ENCODE measurements at regions not wholly inside any gene's neighbourhood (a gene's known extent, or its start where the extent isn't known, plus 50 kb on each side); places are given as distances from the start of the nearest gene placed in this dataset.

- H3K79me2 ChIP-seq (replicated peaks; ENCODE audit: insufficient read depth) = no peaks in the 10 kb centered on the region
- H3K27ac ChIP-seq (ENCODE audit: low read depth) = no peak overlapping the region
- TF ChIP-seq, protein P1, sequence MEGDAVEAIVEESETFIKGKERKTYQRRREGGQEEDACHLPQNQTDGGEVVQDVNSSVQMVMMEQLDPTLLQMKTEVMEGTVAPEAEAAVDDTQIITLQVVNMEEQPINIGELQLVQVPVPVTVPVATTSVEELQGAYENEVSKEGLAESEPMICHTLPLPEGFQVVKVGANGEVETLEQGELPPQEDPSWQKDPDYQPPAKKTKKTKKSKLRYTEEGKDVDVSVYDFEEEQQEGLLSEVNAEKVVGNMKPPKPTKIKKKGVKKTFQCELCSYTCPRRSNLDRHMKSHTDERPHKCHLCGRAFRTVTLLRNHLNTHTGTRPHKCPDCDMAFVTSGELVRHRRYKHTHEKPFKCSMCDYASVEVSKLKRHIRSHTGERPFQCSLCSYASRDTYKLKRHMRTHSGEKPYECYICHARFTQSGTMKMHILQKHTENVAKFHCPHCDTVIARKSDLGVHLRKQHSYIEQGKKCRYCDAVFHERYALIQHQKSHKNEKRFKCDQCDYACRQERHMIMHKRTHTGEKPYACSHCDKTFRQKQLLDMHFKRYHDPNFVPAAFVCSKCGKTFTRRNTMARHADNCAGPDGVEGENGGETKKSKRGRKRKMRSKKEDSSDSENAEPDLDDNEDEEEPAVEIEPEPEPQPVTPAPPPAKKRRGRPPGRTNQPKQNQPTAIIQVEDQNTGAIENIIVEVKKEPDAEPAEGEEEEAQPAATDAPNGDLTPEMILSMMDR (conservative IDR thresholded peaks at IDR 0.05; ENCODE audit: low read depth in 2 of 2) = no peak
- TF ChIP-seq, protein P2, sequence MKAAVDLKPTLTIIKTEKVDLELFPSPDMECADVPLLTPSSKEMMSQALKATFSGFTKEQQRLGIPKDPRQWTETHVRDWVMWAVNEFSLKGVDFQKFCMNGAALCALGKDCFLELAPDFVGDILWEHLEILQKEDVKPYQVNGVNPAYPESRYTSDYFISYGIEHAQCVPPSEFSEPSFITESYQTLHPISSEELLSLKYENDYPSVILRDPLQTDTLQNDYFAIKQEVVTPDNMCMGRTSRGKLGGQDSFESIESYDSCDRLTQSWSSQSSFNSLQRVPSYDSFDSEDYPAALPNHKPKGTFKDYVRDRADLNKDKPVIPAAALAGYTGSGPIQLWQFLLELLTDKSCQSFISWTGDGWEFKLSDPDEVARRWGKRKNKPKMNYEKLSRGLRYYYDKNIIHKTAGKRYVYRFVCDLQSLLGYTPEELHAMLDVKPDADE (IDR thresholded peaks at IDR 0.05) = no peak
- TF ChIP-seq REST (IDR thresholded peaks at IDR 0.05; ENCODE audit: unreplicated experiment) (no peak), NANOG (IDR thresholded peaks at IDR 0.05; ENCODE audit: borderline replicate concordance) (no peak), ZNF331 (CRISPR knock-in tag; IDR thresholded peaks at IDR 0.05; ENCODE audit: low read depth) (no peak), JUNB (IDR thresholded peaks at IDR 0.05; ENCODE audit: unreplicated experiment) (no peak), POLR2AphosphoS5 (IDR thresholded peaks at IDR 0.05; ENCODE audit: low read depth) (no peak), ZNF114 (CRISPR knock-in tag; IDR thresholded peaks at IDR 0.05) (no peak), EZH2phosphoT487 (IDR thresholded peaks at IDR 0.05; ENCODE audit: unreplicated experiment) (no peak), STAT1 (IDR thresholded peaks at IDR 0.05; ENCODE audit: unreplicated experiment) (no peak)
- TF ChIP-seq, protein P3, sequence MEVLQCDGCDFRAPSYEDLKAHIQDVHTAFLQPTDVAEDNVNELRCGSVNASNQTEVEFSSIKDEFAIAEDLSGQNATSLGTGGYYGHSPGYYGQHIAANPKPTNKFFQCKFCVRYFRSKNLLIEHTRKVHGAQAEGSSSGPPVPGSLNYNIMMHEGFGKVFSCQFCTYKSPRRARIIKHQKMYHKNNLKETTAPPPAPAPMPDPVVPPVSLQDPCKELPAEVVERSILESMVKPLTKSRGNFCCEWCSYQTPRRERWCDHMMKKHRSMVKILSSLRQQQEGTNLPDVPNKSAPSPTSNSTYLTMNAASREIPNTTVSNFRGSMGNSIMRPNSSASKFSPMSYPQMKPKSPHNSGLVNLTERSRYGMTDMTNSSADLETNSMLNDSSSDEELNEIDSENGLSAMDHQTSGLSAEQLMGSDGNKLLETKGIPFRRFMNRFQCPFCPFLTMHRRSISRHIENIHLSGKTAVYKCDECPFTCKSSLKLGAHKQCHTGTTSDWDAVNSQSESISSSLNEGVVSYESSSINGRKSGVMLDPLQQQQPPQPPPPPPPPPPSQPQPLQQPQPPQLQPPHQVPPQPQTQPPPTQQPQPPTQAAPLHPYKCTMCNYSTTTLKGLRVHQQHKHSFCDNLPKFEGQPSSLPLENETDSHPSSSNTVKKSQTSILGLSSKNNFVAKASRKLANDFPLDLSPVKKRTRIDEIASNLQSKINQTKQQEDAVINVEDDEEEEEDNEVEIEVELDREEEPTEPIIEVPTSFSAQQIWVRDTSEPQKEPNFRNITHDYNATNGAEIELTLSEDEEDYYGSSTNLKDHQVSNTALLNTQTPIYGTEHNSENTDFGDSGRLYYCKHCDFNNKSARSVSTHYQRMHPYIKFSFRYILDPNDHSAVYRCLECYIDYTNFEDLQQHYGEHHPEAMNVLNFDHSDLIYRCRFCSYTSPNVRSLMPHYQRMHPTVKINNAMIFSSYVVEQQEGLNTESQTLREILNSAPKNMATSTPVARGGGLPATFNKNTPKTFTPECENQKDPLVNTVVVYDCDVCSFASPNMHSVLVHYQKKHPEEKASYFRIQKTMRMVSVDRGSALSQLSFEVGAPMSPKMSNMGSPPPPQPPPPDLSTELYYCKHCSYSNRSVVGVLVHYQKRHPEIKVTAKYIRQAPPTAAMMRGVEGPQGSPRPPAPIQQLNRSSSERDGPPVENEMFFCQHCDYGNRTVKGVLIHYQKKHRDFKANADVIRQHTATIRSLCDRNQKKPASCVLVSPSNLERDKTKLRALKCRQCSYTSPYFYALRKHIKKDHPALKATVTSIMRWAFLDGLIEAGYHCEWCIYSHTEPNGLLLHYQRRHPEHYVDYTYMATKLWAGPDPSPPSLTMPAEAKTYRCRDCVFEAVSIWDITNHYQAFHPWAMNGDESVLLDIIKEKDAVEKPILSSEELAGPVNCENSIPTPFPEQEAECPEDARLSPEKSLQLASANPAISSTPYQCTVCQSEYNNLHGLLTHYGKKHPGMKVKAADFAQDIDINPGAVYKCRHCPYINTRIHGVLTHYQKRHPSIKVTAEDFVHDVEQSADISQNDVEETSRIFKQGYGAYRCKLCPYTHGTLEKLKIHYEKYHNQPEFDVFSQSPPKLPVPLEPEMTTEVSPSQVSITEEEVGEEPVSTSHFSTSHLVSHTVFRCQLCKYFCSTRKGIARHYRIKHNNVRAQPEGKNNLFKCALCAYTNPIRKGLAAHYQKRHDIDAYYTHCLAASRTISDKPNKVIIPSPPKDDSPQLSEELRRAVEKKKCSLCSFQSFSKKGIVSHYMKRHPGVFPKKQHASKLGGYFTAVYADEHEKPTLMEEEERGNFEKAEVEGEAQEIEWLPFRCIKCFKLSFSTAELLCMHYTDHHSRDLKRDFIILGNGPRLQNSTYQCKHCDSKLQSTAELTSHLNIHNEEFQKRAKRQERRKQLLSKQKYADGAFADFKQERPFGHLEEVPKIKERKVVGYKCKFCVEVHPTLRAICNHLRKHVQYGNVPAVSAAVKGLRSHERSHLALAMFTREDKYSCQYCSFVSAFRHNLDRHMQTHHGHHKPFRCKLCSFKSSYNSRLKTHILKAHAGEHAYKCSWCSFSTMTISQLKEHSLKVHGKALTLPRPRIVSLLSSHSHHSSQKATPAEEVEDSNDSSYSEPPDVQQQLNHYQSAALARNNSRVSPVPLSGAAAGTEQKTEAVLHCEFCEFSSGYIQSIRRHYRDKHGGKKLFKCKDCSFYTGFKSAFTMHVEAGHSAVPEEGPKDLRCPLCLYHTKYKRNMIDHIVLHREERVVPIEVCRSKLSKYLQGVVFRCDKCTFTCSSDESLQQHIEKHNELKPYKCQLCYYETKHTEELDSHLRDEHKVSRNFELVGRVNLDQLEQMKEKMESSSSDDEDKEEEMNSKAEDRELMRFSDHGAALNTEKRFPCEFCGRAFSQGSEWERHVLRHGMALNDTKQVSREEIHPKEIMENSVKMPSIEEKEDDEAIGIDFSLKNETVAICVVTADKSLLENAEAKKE (CRISPR knock-in tag; IDR thresholded peaks at IDR 0.05) = no peak
- no peak overlapping the region for H2AFZ ChIP-seq
- H3K4me1 Mint-ChIP-seq = no peaks in the 10 kb centered on the region
- H3K27ac Mint-ChIP-seq = no peak overlapping the region
- H3K36me3 ChIP-seq (ENCODE audit: insufficient read depth) = no peaks in the 10 kb centered on the region
- no peaks in the 10 kb centered on the region for H3K27me3 Mint-ChIP-seq (ENCODE audit: insufficient read depth, low read depth, poor library complexity)
- ATAC-seq (no peak), DNase-seq (ENCODE audit: low spot score) (no peak)
- no peaks in the 10 kb centered on the region for H3K9me2 ChIP-seq (ENCODE audit: insufficient read depth)
- no peak overlapping the region for H3K4me2 ChIP-seq
- no peaks in the 10 kb centered on the region; the same call in 1 of the 2 replicates for H4K20me1 ChIP-seq (replicated peaks; ENCODE audit: insufficient read depth)
- no peaks in the 10 kb centered on the region for H3F3A ChIP-seq (replicated peaks; ENCODE audit: low read depth)
- no peak overlapping the region for H3K4me3 Mint-ChIP-seq
- no peak overlapping the region for H3K4me3 ChIP-seq
- no peaks in the 10 kb centered on the region for H3K4me1 ChIP-seq (ENCODE audit: insufficient read depth)
- H3K27me3 ChIP-seq (ENCODE audit: insufficient read depth) = no peaks in the 10 kb centered on the region
- peaks cover 37% of the 10 kb centered on the region for H3K36me3 Mint-ChIP-seq (ENCODE audit: low read depth)
- H3K9me3 Mint-ChIP-seq = peaks cover 2% of the 10 kb centered on the region; the same call in 1 of the 3 replicates
Observed at GRCh38 chr11:92855607-92856405, 113.6 kb upstream of the MTNR1B start.

Measured in GM23338 (cell line).